HepG2 (cell line): ENCODE measurements at regions not wholly inside any gene's neighbourhood (a gene's known extent, or its start where the extent isn't known, plus 50 kb on each side); places are given as distances from the start of the nearest gene placed in this dataset.

Experiments used
- BCL3 ChIP-seq: sonication (generic); formaldehyde crosslinking; IDR thresholded peaks from 2 replicates; pipeline ENCODE4 v1.5.1; 2020; ENCODE audit warnings: mild to moderate bottlenecking, missing genetic modification reagents, moderate library complexity
- CEBPG ChIP-seq: IDR thresholded peaks from 2 replicates; pipeline ENCODE4 v1.6.1; 2016
- DNMT3B ChIP-seq: conservative IDR thresholded peaks from 2 replicates; pipeline ENCODE4 v1.6.1; 2016; ENCODE audit warnings: missing biosample characterization, control low read depth
- GTF2F1 ChIP-seq: fragments of 150-350 bp; IDR thresholded peaks from 2 replicates; pipeline ENCODE4 v1.6.1; 2014; ENCODE audit warnings: low read length
- HIVEP1 ChIP-seq: sonication (generic); formaldehyde crosslinking; IDR thresholded peaks from 2 replicates; pipeline ENCODE4 v1.4.0; 2020; ENCODE audit warnings: mild to moderate bottlenecking, missing genetic modification reagents
- HOXD1 ChIP-seq: sonication (generic); formaldehyde crosslinking; IDR thresholded peaks from 2 replicates; pipeline ENCODE4 v1.5.0; 2020; ENCODE audit warnings: missing genetic modification reagents
- KLF12 ChIP-seq: sonication (generic); formaldehyde crosslinking; IDR thresholded peaks from 2 replicates; pipeline ENCODE4 v1.4.0; 2020; ENCODE audit warnings: missing genetic modification reagents, borderline replicate concordance
- NFE2 ChIP-seq: sonication (generic); formaldehyde crosslinking; IDR thresholded peaks from 2 replicates; pipeline ENCODE4 v1.4.0; 2020; ENCODE audit warnings: missing genetic modification reagents
- NKX3-1 ChIP-seq: sonication (generic); formaldehyde crosslinking; IDR thresholded peaks from 2 replicates; pipeline ENCODE4 v1.5.0; 2020; ENCODE audit warnings: missing genetic modification reagents
- PCBP1 ChIP-seq: fragments of 200-400 bp; formaldehyde crosslinking; IDR thresholded peaks from 2 replicates; pipeline ENCODE4 v1.6.1; 2017; ENCODE audit warnings: mild to moderate bottlenecking, low read depth, low read length, borderline replicate concordance
- PREB ChIP-seq: sonication (generic); formaldehyde crosslinking; IDR thresholded peaks from 2 replicates; pipeline ENCODE4 v1.4.0; 2020; ENCODE audit warnings: missing genetic modification reagents
- PTBP1 ChIP-seq: fragments of 200-400 bp; formaldehyde crosslinking; IDR thresholded peaks from 2 replicates; pipeline ENCODE4 v1.6.1; 2018; ENCODE audit warnings: low read length, low read depth; ENCODE audit not compliant: poor library complexity, severe bottlenecking
- RXRB ChIP-seq: IDR thresholded peaks from 2 replicates; pipeline ENCODE4 v1.6.1; 2016; ENCODE audit warnings: borderline replicate concordance, missing genetic modification reagents, missing compliant biosample characterization
- TCF12 ChIP-seq, 2 experiments: fragments of 450-650 bp in 1 of 2; sonication (generic) in 1 of 2; formaldehyde crosslinking in 1 of 2; IDR thresholded peaks; 2 replicates each; pipeline versions ENCODE4 v1.6.1 to v1.8.0; 2017 to 2022; ENCODE audit warnings: antibody characterized with exemption in 1 of 2, mild to moderate bottlenecking in 1 of 2, missing genetic modification reagents in 1 of 2, moderate library complexity in 1 of 2
- ZBTB7A ChIP-seq: sonication (generic); formaldehyde crosslinking; IDR thresholded peaks from 2 replicates; pipeline ENCODE4 v1.8.0; 2022; ENCODE audit warnings: mild to moderate bottlenecking, missing genetic modification reagents
- ZEB1 ChIP-seq: IDR thresholded peaks from 2 replicates; pipeline ENCODE4 v1.6.1; 2012; ENCODE audit warnings: mild to moderate bottlenecking, low read depth, inconsistent platforms; ENCODE audit not compliant: insufficient replicate concordance
- ZMAT5 ChIP-seq: sonication (generic); formaldehyde crosslinking; IDR thresholded peaks from 2 replicates; pipeline ENCODE4 v1.5.0; 2020; ENCODE audit warnings: mild to moderate bottlenecking, low read depth, missing genetic modification reagents, borderline replicate concordance
- ZNF224 ChIP-seq: sonication (generic); formaldehyde crosslinking; IDR thresholded peaks from 2 replicates; pipeline ENCODE4 v1.5.0; 2020; ENCODE audit warnings: mild to moderate bottlenecking, missing genetic modification reagents
- ZNF274 ChIP-seq: sonication (generic); formaldehyde crosslinking; IDR thresholded peaks from 2 replicates; pipeline ENCODE4 v1.5.1; 2020; ENCODE audit warnings: mild to moderate bottlenecking, missing genetic modification reagents
- ZNF33A ChIP-seq: sonication (generic); formaldehyde crosslinking; IDR thresholded peaks from 2 replicates; pipeline ENCODE4 v1.5.1; 2020; ENCODE audit warnings: missing genetic modification reagents, mild to moderate bottlenecking, moderate library complexity, borderline replicate concordance
- ZNF451 ChIP-seq: sonication (generic); formaldehyde crosslinking; IDR thresholded peaks from 2 replicates; pipeline ENCODE4 v1.5.0; 2020; ENCODE audit warnings: mild to moderate bottlenecking, missing genetic modification reagents
- ZNF564 ChIP-seq: sonication (generic); formaldehyde crosslinking; IDR thresholded peaks from 2 replicates; pipeline ENCODE4 v1.8.1; 2023; ENCODE audit warnings: mild to moderate bottlenecking, missing genetic modification reagents
- ZNF652 ChIP-seq: IDR thresholded peaks from 2 replicates; pipeline ENCODE4 v1.6.1; 2016; ENCODE audit warnings: low read depth, borderline replicate concordance
- ZNF7 ChIP-seq: IDR thresholded peaks from 2 replicates; pipeline ENCODE4 v1.6.1; 2016; ENCODE audit warnings: missing biosample characterization, missing genetic modification reagents
- TF ChIP-seq, protein P1 (sequence below): sonication (generic); formaldehyde crosslinking; IDR thresholded peaks from 2 replicates; pipeline ENCODE4 v1.5.0; 2020; ENCODE audit warnings: missing genetic modification reagents
- TF ChIP-seq, protein P2 (sequence below): sonication (generic); formaldehyde crosslinking; IDR thresholded peaks from 2 replicates; pipeline ENCODE4 v1.4.0; 2020; ENCODE audit warnings: missing genetic modification reagents, mild to moderate bottlenecking, borderline replicate concordance

GRCh38 chr10:95133016-95133752, 60.9 kb upstream of the ACSM6 start (continued):
- TF ChIP-seq ZEB1 (no peak), ZNF274 (CRISPR knock-in tag) (no peak), ZNF33A (CRISPR knock-in tag) (no peak), HOXD1 (no peak), RXRB (CRISPR knock-in tag) (peak; percentile 74), CEBPG (CRISPR knock-in tag) (peak; percentile 44; the same call in 1 of the 2 replicates), BCL3 (CRISPR knock-in tag) (no peak), GTF2F1 (no peak), TCF12 (IDR thresholded peaks at IDR 0.05) (no peak), TCF12 (CRISPR knock-in tag; IDR thresholded peaks at IDR 0.05) (no peak), HIVEP1 (no peak), ZNF652 (CRISPR knock-in tag) (no peak), PREB (CRISPR knock-in tag) (no peak), ZNF7 (CRISPR knock-in tag) (no peak), ZMAT5 (CRISPR knock-in tag) (no peak), PCBP1 (no peak), KLF12 (no peak), NFE2 (CRISPR knock-in tag) (no peak), ZNF564 (CRISPR knock-in tag) (no peak), DNMT3B (CRISPR knock-in tag) (no peak), PTBP1 (no peak), ZBTB7A (CRISPR knock-in tag) (no peak), ZNF451 (no peak), NKX3-1 (no peak), ZNF224 (0 out of 2 replicates have a peak, but pooled peaks have one; percentile 27)
- TF ChIP-seq, protein P1, sequence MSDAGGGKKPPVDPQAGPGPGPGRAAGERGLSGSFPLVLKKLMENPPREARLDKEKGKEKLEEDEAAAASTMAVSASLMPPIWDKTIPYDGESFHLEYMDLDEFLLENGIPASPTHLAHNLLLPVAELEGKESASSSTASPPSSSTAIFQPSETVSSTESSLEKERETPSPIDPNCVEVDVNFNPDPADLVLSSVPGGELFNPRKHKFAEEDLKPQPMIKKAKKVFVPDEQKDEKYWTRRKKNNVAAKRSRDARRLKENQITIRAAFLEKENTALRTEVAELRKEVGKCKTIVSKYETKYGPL, result no peak
- TF ChIP-seq, protein P2, sequence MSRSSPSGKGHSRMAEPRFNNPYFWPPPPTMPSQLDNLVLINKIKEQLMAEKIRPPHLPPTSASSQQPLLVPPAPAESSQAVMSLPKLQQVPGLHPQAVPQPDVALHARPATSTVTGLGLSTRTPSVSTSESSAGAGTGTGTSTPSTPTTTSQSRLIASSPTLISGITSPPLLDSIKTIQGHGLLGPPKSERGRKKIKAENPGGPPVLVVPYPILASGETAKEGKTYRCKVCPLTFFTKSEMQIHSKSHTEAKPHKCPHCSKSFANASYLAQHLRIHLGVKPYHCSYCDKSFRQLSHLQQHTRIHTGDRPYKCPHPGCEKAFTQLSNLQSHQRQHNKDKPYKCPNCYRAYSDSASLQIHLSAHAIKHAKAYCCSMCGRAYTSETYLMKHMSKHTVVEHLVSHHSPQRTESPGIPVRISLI (CRISPR knock-in tag), result no peak; the same call in 1 of the 2 replicates
